ENCODE measurements at regions not wholly inside any gene's neighbourhood (a gene's known extent, or its start where the extent isn't known, plus 50 kb on each side); places are given as distances from the start of the nearest gene placed in this dataset.

DNA sequence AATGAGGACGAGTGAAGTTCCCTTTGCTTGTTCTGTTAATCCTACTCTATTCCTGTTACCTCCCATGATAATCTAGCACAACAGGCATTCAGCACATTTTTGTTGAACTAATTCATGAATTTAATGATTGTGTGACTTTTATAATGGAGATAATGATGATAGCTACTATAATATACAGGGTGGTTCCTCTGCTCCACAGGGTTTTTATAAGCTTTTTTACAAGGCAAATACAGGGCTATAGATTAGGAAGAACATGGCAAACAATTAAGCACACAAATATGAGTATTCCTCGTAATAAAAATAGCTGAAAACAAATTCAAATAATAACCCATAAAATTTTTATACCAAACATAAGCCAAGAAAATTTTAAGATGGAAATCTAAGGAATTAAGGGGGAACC, 145.6 kb upstream of the TMTC1 start:
- H3K4me3 ChIP-seq (ENCODE audit: low read depth, low read length) = no peak overlapping the region
- no peaks in the 10 kb centered on the region for H3K36me3 ChIP-seq (ENCODE audit: insufficient read depth, low read length)
- no peak overlapping the region for H2AFZ ChIP-seq (ENCODE audit: low read length, unreplicated experiment)
- no peaks in the 10 kb centered on the region for H3K4me1 ChIP-seq (ENCODE audit: control insufficient read depth, insufficient read depth, low read length, unreplicated experiment)
- H3K79me2 ChIP-seq (ENCODE audit: control insufficient read depth, insufficient read depth, low read length, unreplicated experiment) = no peaks in the 10 kb centered on the region
- no peak overlapping the region for H3K27ac ChIP-seq (ENCODE audit: low read depth, low read length)
- H3K27me3 ChIP-seq (ENCODE audit: insufficient read depth, low read length) = no peaks in the 10 kb centered on the region

DNA sequence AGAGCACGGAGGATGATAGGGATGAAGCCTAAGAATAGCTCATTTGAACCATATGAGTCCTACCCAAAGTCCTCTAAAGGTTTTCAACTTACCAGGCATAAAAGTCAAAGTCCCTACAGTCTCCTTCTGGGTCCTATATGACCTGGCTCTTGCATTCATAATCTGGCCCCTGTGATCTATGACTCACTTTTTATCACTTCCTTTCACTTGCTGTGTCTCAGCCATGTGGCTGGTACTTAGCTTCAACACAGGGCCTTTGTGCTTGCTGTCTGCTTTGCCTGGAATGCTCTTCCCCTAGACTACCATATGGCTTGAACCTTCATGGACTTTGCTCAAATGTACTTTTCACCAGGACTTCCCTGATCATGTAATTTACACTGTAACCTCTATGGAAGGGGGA, 137.6 kb upstream of the TMTC1 start:
- no peak overlapping the region for H3K27ac ChIP-seq (ENCODE audit: low read depth, low read length)
- H3K79me2 ChIP-seq (ENCODE audit: control insufficient read depth, insufficient read depth, low read length, unreplicated experiment) = no peaks in the 10 kb centered on the region
- no peak overlapping the region for H2AFZ ChIP-seq (ENCODE audit: low read length, unreplicated experiment)
- no peak overlapping the region for H3K4me3 ChIP-seq (ENCODE audit: low read depth, low read length)
- no peaks in the 10 kb centered on the region for H3K27me3 ChIP-seq (ENCODE audit: insufficient read depth, low read length)
- H3K36me3 ChIP-seq (ENCODE audit: insufficient read depth, low read length) = no peaks in the 10 kb centered on the region
- peaks cover 15% of the 10 kb centered on the region for H3K4me1 ChIP-seq (ENCODE audit: control insufficient read depth, insufficient read depth, low read length, unreplicated experiment)

DNA sequence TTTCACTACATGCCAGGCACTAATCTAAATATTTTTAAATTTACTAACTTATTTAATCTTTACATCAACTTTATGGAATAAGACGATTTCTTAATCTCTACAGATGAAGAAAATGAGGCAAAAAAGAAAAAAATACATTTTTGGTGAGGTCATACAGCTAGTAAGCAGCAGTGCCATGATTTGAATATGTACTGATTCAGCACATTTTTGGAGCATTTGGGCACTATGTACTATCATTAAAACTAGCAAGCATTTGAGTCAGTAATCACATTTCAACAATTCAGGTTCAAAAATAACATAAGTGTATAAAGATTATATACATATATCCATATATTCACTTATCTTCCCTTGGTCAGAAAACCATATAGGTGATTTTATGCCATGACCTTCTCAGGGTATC, 124.4 kb upstream of the TMTC1 start:
- no peaks in the 10 kb centered on the region for H3K79me2 ChIP-seq (ENCODE audit: control insufficient read depth, insufficient read depth, low read length, unreplicated experiment)
- no peak overlapping the region for H3K4me3 ChIP-seq (ENCODE audit: low read depth, low read length)
- 0 out of 2 replicates have a peak, but pooled peaks cover 6% of the 10 kb centered on the region for H3K27me3 ChIP-seq (ENCODE audit: insufficient read depth, low read length)
- H2AFZ ChIP-seq (ENCODE audit: low read length, unreplicated experiment) = no peak overlapping the region
- no peaks in the 10 kb centered on the region for H3K4me1 ChIP-seq (ENCODE audit: control insufficient read depth, insufficient read depth, low read length, unreplicated experiment)
- H3K36me3 ChIP-seq (ENCODE audit: insufficient read depth, low read length) = no peaks in the 10 kb centered on the region
- no peak overlapping the region for H3K27ac ChIP-seq (ENCODE audit: low read depth, low read length)

DNA sequence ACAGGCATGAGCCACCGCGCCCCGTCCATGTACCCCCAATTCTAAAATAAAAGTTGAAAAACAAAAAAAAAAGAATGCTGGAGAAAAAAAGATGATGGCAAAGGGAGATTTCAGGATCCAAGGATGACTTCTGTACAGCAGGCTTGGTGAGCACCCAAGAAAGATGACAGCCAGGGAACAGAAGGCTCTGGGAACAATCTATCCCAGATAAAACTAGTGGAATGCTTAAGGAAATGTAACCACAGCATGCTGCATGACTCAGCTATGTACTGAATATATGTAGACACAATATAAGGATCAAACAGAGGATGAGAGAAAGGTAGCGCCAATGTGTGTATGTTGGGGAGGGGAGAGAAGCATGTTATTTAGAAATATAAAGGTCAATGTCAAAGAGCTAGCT, 123.7 kb upstream of the TMTC1 start:
- Histone ChIP-seq H3K4me1 (ENCODE audit: control insufficient read depth, insufficient read depth, low read length, unreplicated experiment) (no peaks in the 10 kb centered on the region), H2AFZ (ENCODE audit: low read length, unreplicated experiment) (no peak overlapping the region), H3K27me3 (ENCODE audit: insufficient read depth, low read length) (0 out of 2 replicates have a peak, but pooled peaks cover 6% of the 10 kb centered on the region), H3K4me3 (ENCODE audit: low read depth, low read length) (no peak overlapping the region), H3K27ac (ENCODE audit: low read depth, low read length) (no peak overlapping the region), H3K36me3 (ENCODE audit: insufficient read depth, low read length) (no peaks in the 10 kb centered on the region), H3K79me2 (ENCODE audit: control insufficient read depth, insufficient read depth, low read length, unreplicated experiment) (no peaks in the 10 kb centered on the region)

DNA sequence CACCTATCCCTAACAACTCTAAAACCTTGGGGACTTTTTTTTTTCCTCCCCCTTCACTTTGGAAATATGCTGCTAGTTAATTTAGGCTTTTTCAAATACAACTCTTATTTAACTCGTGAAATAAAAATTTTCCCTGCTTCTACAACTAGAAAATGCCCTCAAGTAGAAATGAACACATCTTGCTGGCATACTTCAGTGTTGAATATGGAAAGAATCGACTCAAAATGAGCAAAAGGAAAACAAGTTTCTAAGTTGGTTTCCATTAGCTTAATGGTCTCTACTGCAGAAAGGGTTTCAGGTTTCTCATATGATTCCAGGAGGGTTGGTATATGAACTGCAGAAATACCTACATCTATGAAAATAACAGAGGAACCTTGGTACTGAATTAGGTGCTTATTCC, 118.3 kb upstream of the TMTC1 start:
- Histone ChIP-seq H3K4me3 (ENCODE audit: low read depth, low read length) (no peak overlapping the region), H3K27ac (ENCODE audit: low read depth, low read length) (no peak overlapping the region), H3K79me2 (ENCODE audit: control insufficient read depth, insufficient read depth, low read length, unreplicated experiment) (no peaks in the 10 kb centered on the region), H3K27me3 (ENCODE audit: insufficient read depth, low read length) (no peaks in the 10 kb centered on the region), H3K4me1 (ENCODE audit: control insufficient read depth, insufficient read depth, low read length, unreplicated experiment) (no peaks in the 10 kb centered on the region), H3K36me3 (ENCODE audit: insufficient read depth, low read length) (no peaks in the 10 kb centered on the region), H2AFZ (ENCODE audit: low read length, unreplicated experiment) (no peak overlapping the region)

DNA sequence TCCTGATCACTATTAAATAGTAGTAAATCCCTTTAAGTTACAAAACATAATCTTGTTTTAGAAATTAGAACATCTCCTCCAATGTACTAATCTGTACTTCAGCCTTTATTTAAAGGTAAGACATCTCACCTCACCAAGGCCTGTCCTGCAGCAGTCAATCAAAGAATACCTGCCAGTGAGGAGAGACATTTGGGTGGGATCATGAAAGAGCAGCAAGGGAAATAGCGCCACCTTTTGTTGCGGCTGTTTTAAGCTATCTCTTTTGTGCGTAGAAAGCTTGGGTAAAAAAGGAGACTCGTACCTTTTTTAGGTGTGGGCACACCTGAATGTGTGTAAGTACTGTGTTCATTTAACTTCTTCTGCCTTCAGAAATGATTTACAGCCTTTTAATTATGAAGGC, 117.8 kb upstream of the TMTC1 start:
- Histone ChIP-seq H3K79me2 (ENCODE audit: control insufficient read depth, insufficient read depth, low read length, unreplicated experiment) (no peaks in the 10 kb centered on the region), H3K27me3 (ENCODE audit: insufficient read depth, low read length) (no peaks in the 10 kb centered on the region), H3K27ac (ENCODE audit: low read depth, low read length) (no peak overlapping the region), H2AFZ (ENCODE audit: low read length, unreplicated experiment) (no peak overlapping the region), H3K36me3 (ENCODE audit: insufficient read depth, low read length) (no peaks in the 10 kb centered on the region), H3K4me1 (ENCODE audit: control insufficient read depth, insufficient read depth, low read length, unreplicated experiment) (no peaks in the 10 kb centered on the region), H3K4me3 (ENCODE audit: low read depth, low read length) (no peak overlapping the region)

DNA sequence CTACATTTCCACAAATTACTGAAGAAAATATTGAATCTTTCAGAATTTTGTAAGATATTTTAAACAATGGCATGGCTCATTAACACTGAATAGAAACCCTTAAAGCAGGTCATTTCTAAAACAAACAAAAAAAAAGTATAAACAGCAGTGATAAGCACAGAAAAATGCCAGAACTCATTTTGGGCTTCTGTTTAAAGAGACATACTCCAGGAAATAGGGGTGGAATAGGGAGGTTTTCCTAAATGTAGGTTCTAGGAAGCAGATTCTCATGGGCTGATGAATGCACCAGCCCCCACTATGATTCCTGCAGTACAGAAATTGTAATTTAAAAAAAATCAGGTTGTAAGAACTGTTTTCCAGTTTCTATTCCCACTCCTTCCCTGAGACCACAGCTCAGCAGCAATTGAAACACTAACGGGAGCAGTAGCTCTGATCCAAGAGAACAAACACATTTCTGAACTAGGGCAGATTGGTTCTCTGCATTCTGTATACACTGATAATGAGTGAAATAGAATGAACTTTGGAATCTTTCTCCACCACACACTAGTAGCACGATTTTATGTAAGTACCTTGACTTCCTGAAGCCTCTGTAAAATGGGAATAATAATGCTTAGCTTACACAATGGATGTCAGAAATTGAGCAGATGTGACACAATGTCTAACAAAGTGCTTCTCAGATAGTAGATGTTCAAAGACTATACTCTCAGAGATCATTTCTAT, 115.6 kb upstream of the TMTC1 start:
- H3K4me3 ChIP-seq (ENCODE audit: low read depth, low read length) = no peak overlapping the region
- H3K4me1 ChIP-seq (ENCODE audit: control insufficient read depth, insufficient read depth, low read length, unreplicated experiment) = no peaks in the 10 kb centered on the region
- no peak overlapping the region for H3K27ac ChIP-seq (ENCODE audit: low read depth, low read length)
- no peaks in the 10 kb centered on the region for H3K79me2 ChIP-seq (ENCODE audit: control insufficient read depth, insufficient read depth, low read length, unreplicated experiment)
- no peak overlapping the region for H2AFZ ChIP-seq (ENCODE audit: low read length, unreplicated experiment)
- H3K27me3 ChIP-seq (ENCODE audit: insufficient read depth, low read length) = no peaks in the 10 kb centered on the region
- no peaks in the 10 kb centered on the region for H3K36me3 ChIP-seq (ENCODE audit: insufficient read depth, low read length)

DNA sequence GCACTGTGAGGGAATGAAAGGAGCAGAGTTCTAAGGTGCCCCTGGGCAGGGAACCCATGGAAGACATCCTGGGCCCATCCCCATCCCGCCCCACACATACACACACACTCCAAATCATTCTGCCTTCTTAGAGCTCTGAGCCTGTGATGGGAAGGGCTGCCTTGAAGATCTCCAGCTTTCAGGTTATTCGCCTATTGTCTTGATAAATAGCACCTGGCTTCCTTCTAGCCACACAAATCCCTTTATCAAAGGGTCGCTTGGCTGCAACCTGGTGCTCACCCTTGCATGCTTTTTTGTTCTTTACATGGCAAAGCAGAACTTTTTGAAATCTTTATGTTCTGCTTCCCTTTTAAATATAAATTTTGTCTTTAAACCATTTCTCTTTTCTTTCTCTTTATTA, 112.2 kb upstream of the TMTC1 start:
- Histone ChIP-seq H3K4me3 (ENCODE audit: low read depth, low read length) (no peak overlapping the region), H3K36me3 (ENCODE audit: insufficient read depth, low read length) (no peaks in the 10 kb centered on the region), H3K4me1 (ENCODE audit: control insufficient read depth, insufficient read depth, low read length, unreplicated experiment) (no peaks in the 10 kb centered on the region), H3K27me3 (ENCODE audit: insufficient read depth, low read length) (no peaks in the 10 kb centered on the region), H3K27ac (ENCODE audit: low read depth, low read length) (no peak overlapping the region), H3K79me2 (ENCODE audit: control insufficient read depth, insufficient read depth, low read length, unreplicated experiment) (no peaks in the 10 kb centered on the region), H2AFZ (ENCODE audit: low read length, unreplicated experiment) (no peak overlapping the region)

DNA sequence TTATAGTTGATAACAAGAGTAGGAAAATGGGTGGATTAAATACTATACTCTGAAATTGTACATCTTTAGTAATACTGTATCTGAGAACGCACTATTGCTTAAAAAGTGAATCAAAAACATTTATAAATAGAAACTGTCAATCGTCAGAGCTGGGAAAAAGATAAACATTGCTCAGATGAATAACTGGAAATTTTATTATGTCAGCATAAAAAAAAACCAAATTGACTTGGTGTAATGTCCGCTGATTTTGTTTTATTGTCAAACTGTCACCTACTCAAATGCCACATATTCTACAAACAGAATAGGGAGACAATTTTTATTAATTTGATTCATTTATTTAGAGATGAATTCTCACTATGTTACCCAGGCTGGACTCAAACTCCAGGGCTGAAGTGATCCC, 109.3 kb upstream of the TMTC1 start:
- no peaks in the 10 kb centered on the region for H3K4me1 ChIP-seq (ENCODE audit: control insufficient read depth, insufficient read depth, low read length, unreplicated experiment)
- no peak overlapping the region for H3K27ac ChIP-seq (ENCODE audit: low read depth, low read length)
- no peak overlapping the region for H3K4me3 ChIP-seq (ENCODE audit: low read depth, low read length)
- no peaks in the 10 kb centered on the region for H3K36me3 ChIP-seq (ENCODE audit: insufficient read depth, low read length)
- no peaks in the 10 kb centered on the region for H3K79me2 ChIP-seq (ENCODE audit: control insufficient read depth, insufficient read depth, low read length, unreplicated experiment)
- no peak overlapping the region for H2AFZ ChIP-seq (ENCODE audit: low read length, unreplicated experiment)
- no peaks in the 10 kb centered on the region for H3K27me3 ChIP-seq (ENCODE audit: insufficient read depth, low read length)

DNA sequence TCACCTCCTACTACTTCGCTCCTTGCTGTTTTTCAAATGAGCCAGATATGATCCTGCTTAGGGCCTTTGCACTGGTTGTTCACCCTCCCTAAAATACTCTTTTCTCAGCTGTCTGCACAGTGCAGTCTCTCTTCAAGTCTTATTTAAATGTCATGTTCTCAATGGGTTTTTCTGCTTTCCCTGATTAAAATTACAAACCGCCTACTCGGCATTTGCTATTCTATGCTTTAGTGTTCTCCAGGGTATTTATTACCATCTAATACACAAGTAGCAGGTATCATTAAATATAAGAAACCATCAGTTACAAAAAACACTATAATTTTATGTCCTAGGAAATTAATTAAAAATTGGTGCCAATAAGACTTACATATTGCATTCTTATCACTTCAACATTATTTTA, 108.0 kb upstream of the TMTC1 start:
- H3K36me3 ChIP-seq (ENCODE audit: insufficient read depth, low read length) = no peaks in the 10 kb centered on the region
- H3K27me3 ChIP-seq (ENCODE audit: insufficient read depth, low read length) = no peaks in the 10 kb centered on the region
- H3K79me2 ChIP-seq (ENCODE audit: control insufficient read depth, insufficient read depth, low read length, unreplicated experiment) = no peaks in the 10 kb centered on the region
- H2AFZ ChIP-seq (ENCODE audit: low read length, unreplicated experiment) = no peak overlapping the region
- no peak overlapping the region for H3K4me3 ChIP-seq (ENCODE audit: low read depth, low read length)
- H3K27ac ChIP-seq (ENCODE audit: low read depth, low read length) = no peak overlapping the region
- H3K4me1 ChIP-seq (ENCODE audit: control insufficient read depth, insufficient read depth, low read length, unreplicated experiment) = no peaks in the 10 kb centered on the region

DNA sequence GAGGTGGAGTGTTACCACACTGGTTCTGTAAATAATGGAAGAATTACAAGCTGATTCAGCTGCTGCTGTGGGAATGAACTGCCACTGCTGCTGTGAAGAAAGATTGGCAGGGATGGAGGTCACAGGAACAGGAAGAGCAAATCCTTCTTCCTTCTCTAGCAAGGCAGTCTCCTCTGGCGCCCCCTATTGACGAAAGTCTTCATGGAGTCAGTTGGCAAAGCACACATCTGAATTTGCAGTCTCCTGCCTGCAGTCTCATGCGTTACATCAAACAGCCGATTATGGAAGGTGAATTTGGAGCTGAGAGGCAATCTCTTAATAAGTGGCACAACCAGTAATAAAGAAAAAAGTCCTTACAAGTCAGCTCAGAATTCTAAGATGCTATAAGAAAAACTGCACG, 106.0 kb upstream of the TMTC1 start:
- H3K27me3 ChIP-seq (ENCODE audit: insufficient read depth, low read length) = no peaks in the 10 kb centered on the region
- H2AFZ ChIP-seq (ENCODE audit: low read length, unreplicated experiment) = peak overlapping the region; percentile 21
- H3K36me3 ChIP-seq (ENCODE audit: insufficient read depth, low read length) = no peaks in the 10 kb centered on the region
- no peaks in the 10 kb centered on the region for H3K4me1 ChIP-seq (ENCODE audit: control insufficient read depth, insufficient read depth, low read length, unreplicated experiment)
- no peaks in the 10 kb centered on the region for H3K79me2 ChIP-seq (ENCODE audit: control insufficient read depth, insufficient read depth, low read length, unreplicated experiment)
- no peak overlapping the region for H3K27ac ChIP-seq (ENCODE audit: low read depth, low read length)
- H3K4me3 ChIP-seq (ENCODE audit: low read depth, low read length) = no peak overlapping the region

Measured in ACC112 (cell line).